Ishikawa (cell line): ENCODE measurements at regions not wholly inside any gene's neighbourhood (a gene's known extent, or its start where the extent isn't known, plus 50 kb on each side); places are given as distances from the start of the nearest gene placed in this dataset.

Experiments
- CEBPB ChIP-seq: IDR thresholded peaks from 2 replicates; pipeline ENCODE4 v1.6.1; 2012
- CREB1 ChIP-seq: IDR thresholded peaks from 2 replicates; pipeline ENCODE4 v1.6.1; 2012; ENCODE audit warnings: low read depth
- EGR1 ChIP-seq: IDR thresholded peaks from 2 replicates; pipeline ENCODE4 v1.6.1; 2012
- EP300 ChIP-seq: IDR thresholded peaks from 2 replicates; pipeline ENCODE4 v1.6.1; 2012; ENCODE audit warnings: borderline replicate concordance
- FOXM1 ChIP-seq: IDR thresholded peaks from 2 replicates; pipeline ENCODE4 v1.6.1; 2012; ENCODE audit warnings: low read depth, borderline replicate concordance
- MAX ChIP-seq: IDR thresholded peaks from 2 replicates; pipeline ENCODE4 v1.6.1; 2012
- NFIC ChIP-seq: IDR thresholded peaks from 2 replicates; pipeline ENCODE4 v1.6.1; 2012
- RAD21 ChIP-seq: IDR thresholded peaks from 2 replicates; pipeline ENCODE4 v1.6.1; 2012; ENCODE audit warnings: low read depth
- REST ChIP-seq: IDR thresholded peaks from 2 replicates; pipeline ENCODE4 v1.6.1; 2012; ENCODE audit warnings: low read depth, mild to moderate bottlenecking
- TAF1 ChIP-seq: IDR thresholded peaks from 2 replicates; pipeline ENCODE4 v1.6.1; 2012; ENCODE audit warnings: low read depth, mild to moderate bottlenecking
- TCF12 ChIP-seq: IDR thresholded peaks from 2 replicates; pipeline ENCODE4 v1.6.1; 2012; ENCODE audit warnings: low read depth
- TEAD4 ChIP-seq: IDR thresholded peaks from 2 replicates; pipeline ENCODE4 v1.6.1; 2012
- USF1 ChIP-seq: IDR thresholded peaks from 2 replicates; pipeline ENCODE4 v1.6.1; 2012
- YY1 ChIP-seq: IDR thresholded peaks from 2 replicates; pipeline ENCODE4 v1.6.1; 2012; ENCODE audit warnings: low read depth
- ZBTB7A ChIP-seq: IDR thresholded peaks from 2 replicates; pipeline ENCODE4 v1.6.1; 2012; ENCODE audit warnings: low read depth

GRCh38 chr5:112480501-112480900, 61.4 kb upstream of the EPB41L4A start:
- TF ChIP-seq TEAD4 (no peak), EGR1 (no peak), CREB1 (no peak), ZBTB7A (no peak)

- TF ChIP-seq TCF12 = no peak
- no peak for TF ChIP-seq CREB1
- TF ChIP-seq MAX = no peak
- no peak for TF ChIP-seq USF1
- TF ChIP-seq CEBPB = no peak
- no peak for TF ChIP-seq NFIC
- TF ChIP-seq TEAD4 = no peak
- no peak for TF ChIP-seq TAF1
Measured at GRCh38 chr5:112483704-112484103, 64.6 kb upstream of the EPB41L4A start.

- TF ChIP-seq USF1 = no peak
Measured at GRCh38 chr5:112485934-112486355, 66.9 kb upstream of the EPB41L4A start.

- TF ChIP-seq CEBPB (no peak), RAD21 (no peak), ZBTB7A (no peak), USF1 (no peak), TCF12 (no peak), YY1 (no peak), REST (no peak), NFIC (no peak), EP300 (no peak), MAX (no peak), TAF1 (no peak), TEAD4 (no peak), CREB1 (no peak), EGR1 (no peak), FOXM1 (no peak)
Measured at GRCh38 chr5:112491257-112491656, 72.2 kb upstream of the EPB41L4A start.

GRCh38 chr5:112492291-112492690, 73.2 kb upstream of the EPB41L4A start:
- TF ChIP-seq FOXM1 (no peak), TCF12 (no peak), USF1 (no peak), RAD21 (peak; percentile 66), REST (no peak), NFIC (peak; percentile 26; the same call in 1 of the 2 replicates)

GRCh38 chr5:112511920-112512319, 92.8 kb upstream of the EPB41L4A start:
- TF ChIP-seq MAX (no peak), CREB1 (no peak), REST (no peak), TAF1 (no peak), CEBPB (no peak), USF1 (no peak), NFIC (no peak), EGR1 (no peak), TEAD4 (no peak), RAD21 (no peak), ZBTB7A (no peak), YY1 (no peak), TCF12 (no peak), EP300 (no peak), FOXM1 (no peak)
